Esophagus squamous epithelium (tissue), 5 donors: ENCODE measurements at regions not wholly inside any gene's neighbourhood (a gene's known extent, or its start where the extent isn't known, plus 50 kb on each side); places are given as distances from the start of the nearest gene placed in this dataset.

ENCODE experiments used
- DNase-seq: peaks from one replicate; lab custom pipeline; 2025; lab: John Stamatoyannopoulos, UW
- H3K27ac ChIP-seq, 4 donors: fragments of 200-600 bp; sonication (generic); one replicate each; pipeline ENCODE4 v1.5.1; 2016 to 2019; ENCODE audit warnings: mild to moderate bottlenecking in 1 of 4
- H3K27me3 ChIP-seq, 4 donors: fragments of 200-600 bp; sonication (generic); 1 replicate in 3 of 4; 2 replicates in 1 of 4; pipeline versions ENCODE4 v1.5.1 to v1.6.0; 2017 to 2021; ENCODE audit warnings: antibody characterized with exemption in 1 of 4
- H3K36me3 ChIP-seq, 3 donors: fragments of 200-600 bp; sonication (generic); one replicate each; pipeline ENCODE4 v1.5.1; 2016 to 2019
- H3K4me1 ChIP-seq, 3 donors: fragments of 200-600 bp; sonication (generic); one replicate each; pipeline ENCODE4 v1.5.1; 2017 to 2019
- H3K4me3 ChIP-seq, 4 donors: fragments of 200-600 bp; sonication (generic); 1 replicate in 3 of 4; 2 replicates in 1 of 4; pipeline ENCODE4 v1.5.1; 2016 to 2019; ENCODE audit warnings: mild to moderate bottlenecking in 2 of 4, moderate library complexity in 1 of 4
- H3K9me3 ChIP-seq, 3 donors: fragments of 200-600 bp; sonication (generic); one replicate each; pipeline ENCODE4 v1.5.1; 2016 to 2019
- POLR2A ChIP-seq, 4 donors: fragments of 450-650 bp; IDR thresholded peaks; one replicate each; pipeline ENCODE4 v1.6.1; 2017; ENCODE audit warnings: antibody characterized with exemption in 4 of 4, mild to moderate bottlenecking in 4 of 4, moderate library complexity in 3 of 4
- WGBS, 2 donors: methylation state at CpG; one replicate each; pipeline ENCODE4 v1.1.5; 2018; 5-methylcytosine and 5-hydroxymethylcytosine counted together
- intact Hi-C: fragments of 100-400 bp; cut with DNase I; formaldehyde crosslinking; loops from one replicate; pipeline ENCODE4 v1.15.0; 2022
- TF ChIP-seq, protein P1 (sequence below), 6 experiments: fragments of 450-650 bp in 4 of 6; fragments of 200-600 bp in 2 of 6; sonication (generic) in 2 of 6; IDR thresholded peaks; one replicate each; pipeline ENCODE4 v1.5.1; 2016 to 2019; ENCODE audit warnings: antibody characterized with exemption in 6 of 6, mild to moderate bottlenecking in 4 of 6, moderate library complexity in 4 of 6
- donor health status: DM: yes; HTN: yes; CAD: no.

DNA sequence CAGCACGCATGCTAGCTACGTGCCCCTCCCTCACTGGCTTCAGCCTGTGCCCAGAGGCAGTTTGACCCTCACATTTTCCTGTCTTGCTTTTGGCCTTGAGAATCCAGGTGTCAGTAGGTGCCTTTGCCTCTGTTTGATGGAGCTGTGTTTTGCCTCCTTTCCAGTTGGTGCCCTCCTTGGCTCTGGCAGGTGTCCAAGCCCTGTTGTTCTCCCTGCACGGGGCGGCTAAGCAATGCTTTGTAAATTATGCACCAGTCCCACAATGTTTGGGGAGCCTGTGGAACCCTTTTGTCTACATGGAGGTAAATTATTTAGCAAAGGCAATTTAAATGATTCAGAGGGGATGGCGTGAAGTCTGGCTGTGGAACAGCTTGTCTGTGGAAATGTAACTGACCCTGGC lies 202.9 kb upstream of the BOD1L1 start:
- H3K4me1 ChIP-seq, result no peaks in the 10 kb centered on the region
- DNase-seq, result no peak
- no peaks in the 10 kb centered on the region for H3K27me3 ChIP-seq
- H3K9me3 ChIP-seq, result no peaks in the 10 kb centered on the region
- H3K4me3 ChIP-seq, result no peak overlapping the region
- WGBS, 2 donors, result 80 to 91% methylated on average over 2 to 3 of the region's 5 CpGs
- TF ChIP-seq, protein P1, sequence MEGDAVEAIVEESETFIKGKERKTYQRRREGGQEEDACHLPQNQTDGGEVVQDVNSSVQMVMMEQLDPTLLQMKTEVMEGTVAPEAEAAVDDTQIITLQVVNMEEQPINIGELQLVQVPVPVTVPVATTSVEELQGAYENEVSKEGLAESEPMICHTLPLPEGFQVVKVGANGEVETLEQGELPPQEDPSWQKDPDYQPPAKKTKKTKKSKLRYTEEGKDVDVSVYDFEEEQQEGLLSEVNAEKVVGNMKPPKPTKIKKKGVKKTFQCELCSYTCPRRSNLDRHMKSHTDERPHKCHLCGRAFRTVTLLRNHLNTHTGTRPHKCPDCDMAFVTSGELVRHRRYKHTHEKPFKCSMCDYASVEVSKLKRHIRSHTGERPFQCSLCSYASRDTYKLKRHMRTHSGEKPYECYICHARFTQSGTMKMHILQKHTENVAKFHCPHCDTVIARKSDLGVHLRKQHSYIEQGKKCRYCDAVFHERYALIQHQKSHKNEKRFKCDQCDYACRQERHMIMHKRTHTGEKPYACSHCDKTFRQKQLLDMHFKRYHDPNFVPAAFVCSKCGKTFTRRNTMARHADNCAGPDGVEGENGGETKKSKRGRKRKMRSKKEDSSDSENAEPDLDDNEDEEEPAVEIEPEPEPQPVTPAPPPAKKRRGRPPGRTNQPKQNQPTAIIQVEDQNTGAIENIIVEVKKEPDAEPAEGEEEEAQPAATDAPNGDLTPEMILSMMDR (IDR thresholded peaks at IDR 0.05), result no peak
- TF ChIP-seq POLR2A (IDR thresholded peaks at IDR 0.05), result no peak
- intact Hi-C loops, result no loop called here
- no peak overlapping the region for H3K27ac ChIP-seq
- H3K36me3 ChIP-seq, result no peaks in the 10 kb centered on the region

DNA sequence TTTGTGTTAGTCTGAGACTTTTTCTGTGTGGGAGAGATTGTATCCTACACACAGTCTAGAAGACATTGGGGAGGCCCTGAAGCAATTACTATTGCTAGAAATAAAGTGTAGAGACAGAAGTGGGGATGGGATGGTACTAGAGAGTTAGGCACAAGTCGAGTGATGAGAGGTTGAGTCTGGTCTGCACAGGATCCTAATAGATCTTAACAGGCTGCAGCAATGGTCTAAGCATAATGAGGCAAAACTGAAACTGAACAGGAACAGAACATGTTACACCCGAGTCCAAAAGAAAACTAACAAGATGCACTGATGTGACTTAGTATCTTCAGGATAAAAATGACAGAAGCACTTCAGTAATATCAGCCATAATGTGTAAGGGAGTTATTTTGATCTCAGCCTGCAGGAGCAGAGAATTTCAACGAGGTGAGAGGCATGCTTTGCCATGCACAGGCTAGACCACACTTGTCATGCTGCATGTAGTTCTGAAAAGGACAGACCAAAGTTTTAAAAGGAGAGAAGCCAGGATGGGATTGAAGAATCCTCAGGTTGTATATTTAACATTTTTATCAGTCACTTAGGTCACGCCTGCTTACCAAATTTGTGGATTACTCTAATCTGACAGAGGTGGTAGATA lies 205.8 kb upstream of the BOD1L1 start:
- TF ChIP-seq POLR2A (IDR thresholded peaks at IDR 0.05), result no peak
- TF ChIP-seq, protein P1 (IDR thresholded peaks at IDR 0.05), result no peak
- Histone ChIP-seq H3K4me1 (no peaks in the 10 kb centered on the region), H3K4me3 (no peak overlapping the region), H3K9me3 (no peaks in the 10 kb centered on the region), H3K27ac (no peak overlapping the region), H3K27me3 (no peaks in the 10 kb centered on the region), H3K36me3 (no peaks in the 10 kb centered on the region)
- intact Hi-C loops, result no loop called here
- 34 to 35% methylated on average over 4 of the region's 4 CpGs for WGBS, 2 donors
- no peak for DNase-seq

DNA sequence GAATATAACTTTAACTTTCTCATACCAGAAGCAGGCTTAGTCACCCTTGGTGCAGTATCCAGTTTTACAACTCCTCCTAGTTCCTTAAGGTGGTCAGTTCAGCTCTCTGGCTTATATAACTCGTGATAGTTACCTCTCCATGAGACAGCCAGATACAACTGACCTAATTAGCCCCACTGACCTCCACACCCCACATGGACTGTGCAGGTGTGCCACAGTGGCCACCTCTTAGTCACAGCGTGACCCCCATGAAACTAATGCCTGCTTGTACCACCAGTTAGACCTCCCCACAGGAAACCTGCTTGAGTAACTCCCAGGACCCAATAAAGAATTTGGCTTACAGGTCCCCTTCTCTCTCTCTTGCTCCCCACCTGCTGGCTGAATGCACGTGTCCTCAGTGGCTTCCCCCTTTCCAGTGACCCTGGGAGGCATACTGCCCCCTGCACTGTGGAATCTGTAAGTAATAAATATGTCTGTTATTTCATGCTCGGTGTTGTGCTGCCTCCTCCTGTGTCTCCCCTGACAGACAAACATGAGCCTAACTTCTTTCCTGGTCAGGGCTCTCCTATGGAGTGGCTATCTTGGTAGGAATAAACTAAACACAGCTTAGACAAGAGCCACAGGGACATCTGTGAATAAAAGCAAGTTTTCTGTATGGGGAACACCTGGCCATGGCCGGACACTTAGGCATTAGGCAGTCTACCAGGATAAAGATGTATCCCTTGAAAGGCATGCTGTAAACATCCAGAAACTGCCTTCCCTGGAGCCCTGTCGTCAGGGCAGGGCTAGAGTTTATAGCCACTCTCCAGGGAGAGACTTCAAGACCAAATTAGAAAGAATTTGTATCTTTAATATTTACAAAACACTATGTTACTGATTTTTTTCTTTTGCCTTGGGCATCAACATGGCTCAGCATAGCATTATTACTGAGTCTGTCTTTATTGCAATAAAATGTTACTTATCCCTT lies 209.7 kb upstream of the BOD1L1 start:
- H3K36me3 ChIP-seq, result no peaks in the 10 kb centered on the region
- H3K9me3 ChIP-seq, result no peaks in the 10 kb centered on the region
- intact Hi-C loops, result no loop called here
- no peaks in the 10 kb centered on the region for H3K27me3 ChIP-seq
- TF ChIP-seq, protein P1 (IDR thresholded peaks at IDR 0.05), result no peak
- no peak for TF ChIP-seq POLR2A (IDR thresholded peaks at IDR 0.05)
- no peak overlapping the region for H3K4me3 ChIP-seq
- 46 to 53% methylated on average over 6 of the region's 6 CpGs for WGBS, 2 donors
- no peaks in the 10 kb centered on the region for H3K4me1 ChIP-seq
- DNase-seq, result no peak
- no peak overlapping the region for H3K27ac ChIP-seq

DNA sequence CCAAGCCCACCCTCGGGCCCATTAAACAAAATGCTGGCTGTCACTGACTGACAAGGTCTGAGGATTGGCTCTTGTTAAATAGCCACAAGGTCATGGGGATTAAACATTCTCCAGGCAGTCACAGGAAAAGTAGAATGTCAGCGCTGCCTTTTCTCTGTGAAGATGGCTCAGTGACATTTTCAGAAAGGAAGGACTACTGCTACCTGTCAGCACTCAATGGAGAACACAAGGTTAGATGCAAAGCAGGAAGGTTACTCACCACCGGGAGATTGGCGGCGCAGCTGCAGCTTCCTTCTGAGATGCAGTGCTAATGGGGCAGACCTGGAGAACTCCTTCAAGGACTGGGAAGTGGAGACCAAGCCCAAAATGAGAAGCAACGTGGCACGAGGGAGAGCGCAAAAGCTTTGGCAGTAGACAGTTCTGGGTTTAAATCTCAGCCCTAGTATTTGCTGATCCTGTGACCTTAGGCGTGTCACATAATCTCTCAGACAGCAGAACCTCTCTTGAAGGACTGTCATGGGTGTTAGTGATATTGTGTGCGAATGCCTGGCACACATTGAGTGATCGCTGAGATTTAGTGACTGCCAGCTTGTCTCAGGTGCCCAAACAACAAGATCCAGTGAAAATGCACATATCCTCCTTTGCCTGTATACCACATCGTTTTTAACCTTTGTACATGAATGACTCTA lies 213.1 kb upstream of the BOD1L1 start:
- Histone ChIP-seq H3K27me3 (no peaks in the 10 kb centered on the region), H3K9me3 (no peaks in the 10 kb centered on the region), H3K4me1 (no peaks in the 10 kb centered on the region), H3K36me3 (no peaks in the 10 kb centered on the region), H3K27ac (no peak overlapping the region), H3K4me3 (no peak overlapping the region)
- DNase-seq, result no peak
- WGBS, 2 donors, result 59 to 66% methylated on average over 11 to 12 of the region's 12 CpGs
- intact Hi-C loops, result no loop called here
- no peak for TF ChIP-seq POLR2A (IDR thresholded peaks at IDR 0.05)
- TF ChIP-seq, protein P1 (IDR thresholded peaks at IDR 0.05), result no peak
